PFSK-1 (cell line): ENCODE measurements at regions not wholly inside any gene's neighbourhood (a gene's known extent, or its start where the extent isn't known, plus 50 kb on each side); places are given as distances from the start of the nearest gene placed in this dataset.

Experiments
- FOXP2 ChIP-seq: optimal IDR thresholded peaks from 2 replicates; pipeline ENCODE3; 2011; ENCODE audit warnings: borderline replicate concordance, control low read depth, inconsistent platforms; ENCODE audit not compliant: insufficient read depth; ENCODE audit errors: extremely low read length, extremely low read depth
- POLR2AphosphoS5 ChIP-seq: IDR thresholded peaks from 2 replicates; pipeline ENCODE4 v1.6.1; 2012; ENCODE audit warnings: low read depth, mild to moderate bottlenecking, control low read depth, low read length, moderate library complexity
- REST ChIP-seq, 2 experiments: IDR thresholded peaks; 2 replicates each; pipeline versions ENCODE4 v1.6.1 to v1.8.0; 2011 to 2012; ENCODE audit warnings: low read depth in 2 of 2, low read length in 2 of 2, control low read depth in 1 of 2, inconsistent platforms in 1 of 2, mild to moderate bottlenecking in 1 of 2, moderate library complexity in 1 of 2; ENCODE audit not compliant: insufficient read depth in 1 of 2
- SIN3A ChIP-seq: IDR thresholded peaks from 2 replicates; pipeline ENCODE4 v1.6.1; 2012; ENCODE audit warnings: mild to moderate bottlenecking, low read length, moderate library complexity, borderline replicate concordance; ENCODE audit not compliant: insufficient read depth
- TAF1 ChIP-seq: IDR thresholded peaks from 2 replicates; pipeline ENCODE4 v1.6.1; 2012; ENCODE audit warnings: low read length, control low read depth, borderline replicate concordance; ENCODE audit not compliant: insufficient read depth

- TF ChIP-seq TAF1 (no peak), REST (IDR thresholded peaks at IDR 0.05; ENCODE audit: insufficient read depth in 1 of 2, low read depth in 2 of 2, low read length in 2 of 2) (no peak), POLR2AphosphoS5 (no peak), FOXP2 (no peak), SIN3A (no peak)
Measured at GRCh38 chr13:104937881-104938280, 1597.6 kb downstream of the EFNB2 start.

- no peak for TF ChIP-seq TAF1
- TF ChIP-seq FOXP2, result no peak
- TF ChIP-seq REST (IDR thresholded peaks at IDR 0.05; ENCODE audit: insufficient read depth in 1 of 2, low read depth in 2 of 2, low read length in 2 of 2), result no peak
- TF ChIP-seq POLR2AphosphoS5, result no peak
- no peak for TF ChIP-seq SIN3A
Measured at GRCh38 chr13:104936304-104936703, 1599.2 kb downstream of the EFNB2 start.

- no peak for TF ChIP-seq SIN3A
- TF ChIP-seq TAF1, result no peak
- no peak for TF ChIP-seq REST (IDR thresholded peaks at IDR 0.05; ENCODE audit: insufficient read depth in 1 of 2, low read depth in 2 of 2, low read length in 2 of 2)
- TF ChIP-seq POLR2AphosphoS5, result no peak
- TF ChIP-seq FOXP2, result no peak
Measured at GRCh38 chr13:104920091-104920490, 1615.4 kb downstream of the EFNB2 start.

GRCh38 chr13:104900191-104900817 lies 1635.2 kb downstream of the EFNB2 start:
- TF ChIP-seq TAF1 (no peak), REST (IDR thresholded peaks at IDR 0.05; ENCODE audit: insufficient read depth in 1 of 2, low read depth in 2 of 2, low read length in 2 of 2) (no peak), FOXP2 (no peak), POLR2AphosphoS5 (no peak), SIN3A (no peak)

GRCh38 chr13:104898484-104898883 lies 1637.0 kb downstream of the EFNB2 start:
- TF ChIP-seq SIN3A (no peak), REST (IDR thresholded peaks at IDR 0.05; ENCODE audit: insufficient read depth in 1 of 2, low read depth in 2 of 2, low read length in 2 of 2) (no peak), POLR2AphosphoS5 (no peak), FOXP2 (no peak), TAF1 (no peak)
